GM12878 (cell line): ENCODE measurements at regions not wholly inside any gene's neighbourhood (a gene's known extent, or its start where the extent isn't known, plus 50 kb on each side); places are given as distances from the start of the nearest gene placed in this dataset.

Experiments used
- ATAC-seq: fragments of 200-7000 bp; cut with Tn5 transposase; 3 replicates; pipeline ENCODE4 v1.9.1; 2020; ENCODE audit warnings: mild to moderate bottlenecking, moderate library complexity
- BruUV-seq: library from RNA; stranded (reverse); fragments of 400-500 nt; replicated peaks from 2 replicates; lab custom pipeline; 2021; lab: Mats Ljungman, UMichigan
- CTCF ChIA-PET: fragments of 300-600 bp; sonication (Branson Sonifier 250); formaldehyde crosslinking; extraction: SDS; loops from one replicate; lab custom pipeline; 2021; ENCODE audit warnings: inconsistent platforms; lab: Yijun Ruan, JAX
- POLR2A ChIA-PET: fragments of 350-600 bp; formaldehyde crosslinking; extraction: SDS; loops from one replicate; lab custom pipeline; 2021; ENCODE audit warnings: inconsistent platforms; lab: Charles Lee
- RAD21 ChIA-PET: fragments of 300-600 bp; sonication (Branson Sonifier 250); formaldehyde crosslinking; loops from one replicate; lab custom pipeline; 2023; ENCODE audit warnings: antibody characterized with exemption; ENCODE audit not compliant: unreplicated experiment; lab: Charles Lee
- SMC1A ChIA-PET: fragments of 300-600 bp; sonication (Branson Sonifier 250); formaldehyde crosslinking; loops from one replicate; lab custom pipeline; 2023; ENCODE audit not compliant: unreplicated experiment, uncharacterized antibody; lab: Charles Lee
- DNase-seq: peaks from one replicate; pipeline ENCODE4 v3.0.0-alpha.2; 2011; ENCODE audit warnings: low read depth, low spot score
- FAIRE-seq: peaks from 3 replicates; lab custom pipeline; 2011; peaks lifted over from hg19 to GRCh38; lab: Jason Lieb, UNC
- H2AFZ ChIP-seq: 2 replicates; pipeline ENCODE4 v1.6.0; 2011; ENCODE audit warnings: low read depth, low read length, control low read depth; ENCODE audit not compliant: control insufficient read depth
- H3K27ac ChIP-seq: 2 replicates; pipeline ENCODE4 v1.5.1; 2011; ENCODE audit warnings: control low read depth; ENCODE audit not compliant: control insufficient read depth, insufficient read depth
- H3K27me3 ChIP-seq, 2 experiments: replicated peaks in 1 of 2; 2 replicates each; pipeline versions ENCODE4 v1.6.0 to v1.6.1; 2011; ENCODE audit warnings: low read length in 1 of 2; ENCODE audit not compliant: control insufficient read depth in 2 of 2, insufficient read depth in 2 of 2
- H3K36me3 ChIP-seq, 2 experiments: 2 replicates each; pipeline ENCODE4 v1.5.1; 2011; ENCODE audit warnings: low read length in 1 of 2; ENCODE audit not compliant: control insufficient read depth in 2 of 2, insufficient read depth in 2 of 2
- H3K4me1 ChIP-seq: 2 replicates; pipeline ENCODE4 v1.6.1; 2011; ENCODE audit warnings: mild to moderate bottlenecking, low read length, moderate library complexity, mixed read lengths; ENCODE audit not compliant: control insufficient read depth, insufficient read depth
- H3K4me2 ChIP-seq: 2 replicates; pipeline ENCODE4 v1.6.0; 2011; ENCODE audit warnings: control low read depth; ENCODE audit not compliant: control insufficient read depth, insufficient read depth
- H3K4me3 ChIP-seq: fragments of 200-600 bp; sonication (generic); 2 replicates; pipeline ENCODE4 v1.5.1; 2016
- H3K79me2 ChIP-seq: 2 replicates; pipeline ENCODE4 v1.6.0; 2011; ENCODE audit warnings: low read length; ENCODE audit not compliant: control insufficient read depth, insufficient read depth
- H3K9ac ChIP-seq: 2 replicates; pipeline ENCODE4 v1.8.0; 2011; ENCODE audit warnings: low read length, control low read depth, mixed read lengths; ENCODE audit not compliant: control insufficient read depth, insufficient read depth
- H3K9me3 ChIP-seq: replicated peaks from 3 replicates; pipeline ENCODE4 v1.5.1; 2011; ENCODE audit warnings: mild to moderate bottlenecking, low read length; ENCODE audit not compliant: control insufficient read depth, insufficient read depth
- H4K20me1 ChIP-seq: 2 replicates; pipeline ENCODE4 v1.6.0; 2011; ENCODE audit not compliant: control insufficient read depth, insufficient read depth
- BHLHE40 ChIP-seq, 2 experiments: fragments of 450-650 bp in 1 of 2; IDR thresholded peaks; 2 replicates each; pipeline ENCODE4 v1.6.1; 2011 to 2017; ENCODE audit warnings: low read depth in 2 of 2, borderline replicate concordance in 1 of 2, improper control_type of control experiment in 1 of 2, low read length in 1 of 2, mild to moderate bottlenecking in 1 of 2
- ETV6 ChIP-seq, 2 experiments: fragments of 450-650 bp in 1 of 2; IDR thresholded peaks in 1 of 2; conservative IDR thresholded peaks in 1 of 2; 2 replicates each; pipeline ENCODE4 v1.6.1; 2014; ENCODE audit warnings: antibody characterized with exemption in 1 of 2, borderline replicate concordance in 1 of 2, low read depth in 1 of 2, mild to moderate bottlenecking in 1 of 2, moderate library complexity in 1 of 2
- JUNB ChIP-seq: IDR thresholded peaks from 2 replicates; pipeline ENCODE4 v1.6.1; 2016; ENCODE audit warnings: antibody characterized with exemption, mild to moderate bottlenecking
- KDM1A ChIP-seq: fragments of 200-600 bp; sonication (generic); IDR thresholded peaks from 2 replicates; pipeline ENCODE4 v1.6.1; 2016; ENCODE audit warnings: borderline replicate concordance
- POU2F2 ChIP-seq: IDR thresholded peaks from 3 replicates; pipeline ENCODE4 v1.6.1; 2011; ENCODE audit warnings: low read depth, mild to moderate bottlenecking, low read length, borderline replicate concordance
- RUNX3 ChIP-seq: IDR thresholded peaks from 2 replicates; pipeline ENCODE4 v1.6.1; 2012; ENCODE audit warnings: low read length, inconsistent platforms
- SREBF1 ChIP-seq: IDR thresholded peaks from 2 replicates; pipeline ENCODE4 v1.6.1; 2012; ENCODE audit warnings: mild to moderate bottlenecking, low read length
- WGBS: methylation state at CpG from one replicate; pipeline ENCODE4 v1.1.6; 2016; ENCODE audit warnings: low lambda C conversion rate; ENCODE audit not compliant: insufficient replicate concordance, insufficient coverage; ENCODE audit errors: missing lambda C conversion rate; 5-methylcytosine and 5-hydroxymethylcytosine counted together
- in situ Hi-C: fragments of 300-500 bp; cut with MboI; formaldehyde crosslinking; loops from 9 replicates; pipeline ENCODE4 v1.14.3; 2018; ENCODE audit warnings: mixed read lengths
- intact Hi-C: fragments of 100-400 bp; cut with micrococcal nuclease; formaldehyde crosslinking; loops from one replicate; pipeline ENCODE4 v1.14.2; 2022; ENCODE audit not compliant: unreplicated experiment
- TF ChIP-seq, protein P1 (sequence below): fragments of 450-650 bp; formaldehyde crosslinking; IDR thresholded peaks from 2 replicates; pipeline ENCODE4 v1.5.0; 2022; ENCODE audit warnings: mild to moderate bottlenecking, missing genetic modification characterization
- TF ChIP-seq, protein P2 (sequence below): IDR thresholded peaks from 2 replicates; pipeline ENCODE4 v1.6.1; 2011; ENCODE audit warnings: borderline replicate concordance, low read depth, mild to moderate bottlenecking, moderate library complexity, mixed read lengths, low read length; ENCODE audit not compliant: insufficient read depth; ENCODE audit errors: extremely low read length
- TF ChIP-seq, protein P3 (sequence below): IDR thresholded peaks from 2 replicates; pipeline ENCODE4 v1.6.1; 2011; ENCODE audit warnings: borderline replicate concordance, low read depth, mild to moderate bottlenecking, moderate library complexity, low read length; ENCODE audit not compliant: insufficient read depth, poor library complexity, severe bottlenecking

DNA sequence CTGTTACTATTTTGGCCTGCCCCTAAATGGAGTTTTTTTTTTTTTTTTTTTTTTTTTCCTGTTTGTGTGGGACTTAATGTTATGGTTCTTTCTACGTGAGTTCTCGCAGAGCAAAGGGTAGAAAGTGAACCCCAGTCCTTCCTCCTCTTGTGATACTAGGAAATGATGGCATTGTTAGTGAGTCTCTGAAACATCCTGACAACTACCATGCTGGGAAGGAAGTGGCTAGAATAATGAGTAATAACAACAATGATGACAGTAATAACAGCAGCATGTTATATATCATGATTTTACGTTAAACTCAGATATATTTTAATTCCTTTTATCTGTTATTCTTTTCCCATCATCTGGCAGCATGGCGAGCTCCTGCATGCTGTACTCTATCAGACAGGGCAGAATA, 216.2 kb upstream of the LINC00305 start:
- 2% methylated on average over 4 of the region's 4 CpGs for WGBS
- CTCF ChIA-PET, result interaction anchor here (0.6 kb wide), 1 partner anchor 48 kb away, joined by 3 read pairs; no protein-coding TSS in a partner anchor
- no peak for ATAC-seq

DNA sequence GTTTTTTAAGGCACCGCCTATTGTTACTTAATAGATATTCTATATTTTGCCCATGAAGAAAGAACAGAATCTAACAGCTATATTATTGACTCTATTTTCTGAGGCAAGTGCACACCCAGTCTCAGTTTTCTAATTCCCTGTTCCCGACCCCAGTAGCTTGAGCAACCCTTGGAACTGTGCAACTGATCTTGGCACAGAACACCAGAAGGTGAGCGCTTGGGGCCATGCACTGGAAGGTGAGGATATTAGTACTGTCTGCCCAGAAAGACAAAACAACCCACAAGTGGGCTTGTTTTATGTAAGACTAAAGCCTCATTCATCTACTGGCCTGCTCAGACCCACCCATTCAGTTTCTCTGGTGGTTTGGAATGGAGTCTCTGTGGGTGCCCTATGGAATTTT, 188.8 kb upstream of the LINC00305 start:
- intact Hi-C loops, result no loop called here
- CTCF ChIA-PET, result interaction anchor here (1.8 kb wide), 1 partner anchor 10 kb away, joined by 4 read pairs; no protein-coding TSS in a partner anchor
- RAD21 ChIA-PET, result interaction anchor here (1.2 kb wide), 1 partner anchor 299 kb away, joined by 3 read pairs; no protein-coding TSS in a partner anchor
- DNase-seq (no peak), FAIRE-seq (no peak), ATAC-seq (no peak)
- H2AFZ ChIP-seq, result no peak overlapping the region
- no TSS peak for BruUV-seq
- no peaks in the 10 kb centered on the region for H3K4me1 ChIP-seq
- H3K27ac ChIP-seq, result no peak overlapping the region
- H4K20me1 ChIP-seq, result no peaks in the 10 kb centered on the region
- H3K9ac ChIP-seq, result no peak overlapping the region
- no peaks in the 10 kb centered on the region; a peak in 1 of 4 replicates for H3K27me3 ChIP-seq
- H3K9me3 ChIP-seq, result no peaks in the 10 kb centered on the region
- no peak for TF ChIP-seq SREBF1
- TF ChIP-seq, protein P1, sequence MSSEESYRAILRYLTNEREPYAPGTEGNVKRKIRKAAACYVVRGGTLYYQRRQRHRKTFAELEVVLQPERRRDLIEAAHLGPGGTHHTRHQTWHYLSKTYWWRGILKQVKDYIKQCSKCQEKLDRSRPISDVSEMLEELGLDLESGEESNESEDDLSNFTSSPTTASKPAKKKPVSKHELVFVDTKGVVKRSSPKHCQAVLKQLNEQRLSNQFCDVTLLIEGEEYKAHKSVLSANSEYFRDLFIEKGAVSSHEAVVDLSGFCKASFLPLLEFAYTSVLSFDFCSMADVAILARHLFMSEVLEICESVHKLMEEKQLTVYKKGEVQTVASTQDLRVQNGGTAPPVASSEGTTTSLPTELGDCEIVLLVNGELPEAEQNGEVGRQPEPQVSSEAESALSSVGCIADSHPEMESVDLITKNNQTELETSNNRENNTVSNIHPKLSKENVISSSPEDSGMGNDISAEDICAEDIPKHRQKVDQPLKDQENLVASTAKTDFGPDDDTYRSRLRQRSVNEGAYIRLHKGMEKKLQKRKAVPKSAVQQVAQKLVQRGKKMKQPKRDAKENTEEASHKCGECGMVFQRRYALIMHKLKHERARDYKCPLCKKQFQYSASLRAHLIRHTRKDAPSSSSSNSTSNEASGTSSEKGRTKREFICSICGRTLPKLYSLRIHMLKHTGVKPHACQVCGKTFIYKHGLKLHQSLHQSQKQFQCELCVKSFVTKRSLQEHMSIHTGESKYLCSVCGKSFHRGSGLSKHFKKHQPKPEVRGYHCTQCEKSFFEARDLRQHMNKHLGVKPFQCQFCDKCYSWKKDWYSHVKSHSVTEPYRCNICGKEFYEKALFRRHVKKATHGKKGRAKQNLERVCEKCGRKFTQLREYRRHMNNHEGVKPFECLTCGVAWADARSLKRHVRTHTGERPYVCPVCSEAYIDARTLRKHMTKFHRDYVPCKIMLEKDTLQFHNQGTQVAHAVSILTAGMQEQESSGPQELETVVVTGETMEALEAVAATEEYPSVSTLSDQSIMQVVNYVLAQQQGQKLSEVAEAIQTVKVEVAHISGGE (CRISPR knock-in tag), result no peak
- no peak for TF ChIP-seq POU2F2
- TF ChIP-seq, protein P2, sequence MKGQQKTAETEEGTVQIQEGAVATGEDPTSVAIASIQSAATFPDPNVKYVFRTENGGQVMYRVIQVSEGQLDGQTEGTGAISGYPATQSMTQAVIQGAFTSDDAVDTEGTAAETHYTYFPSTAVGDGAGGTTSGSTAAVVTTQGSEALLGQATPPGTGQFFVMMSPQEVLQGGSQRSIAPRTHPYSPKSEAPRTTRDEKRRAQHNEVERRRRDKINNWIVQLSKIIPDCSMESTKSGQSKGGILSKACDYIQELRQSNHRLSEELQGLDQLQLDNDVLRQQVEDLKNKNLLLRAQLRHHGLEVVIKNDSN, result no peak
- no peak for TF ChIP-seq BHLHE40 (IDR thresholded peaks at IDR 0.05; ENCODE audit: borderline replicate concordance in 1 of 2, low read depth in 2 of 2, low read length in 1 of 2)
- TF ChIP-seq, protein P3, sequence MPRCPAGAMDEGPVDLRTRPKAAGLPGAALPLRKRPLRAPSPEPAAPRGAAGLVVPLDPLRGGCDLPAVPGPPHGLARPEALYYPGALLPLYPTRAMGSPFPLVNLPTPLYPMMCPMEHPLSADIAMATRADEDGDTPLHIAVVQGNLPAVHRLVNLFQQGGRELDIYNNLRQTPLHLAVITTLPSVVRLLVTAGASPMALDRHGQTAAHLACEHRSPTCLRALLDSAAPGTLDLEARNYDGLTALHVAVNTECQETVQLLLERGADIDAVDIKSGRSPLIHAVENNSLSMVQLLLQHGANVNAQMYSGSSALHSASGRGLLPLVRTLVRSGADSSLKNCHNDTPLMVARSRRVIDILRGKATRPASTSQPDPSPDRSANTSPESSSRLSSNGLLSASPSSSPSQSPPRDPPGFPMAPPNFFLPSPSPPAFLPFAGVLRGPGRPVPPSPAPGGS, result no peak
- TF ChIP-seq, all 136 proteins: peak for 0
- ChIA-PET POLR2A (no interaction called here), SMC1A (interaction anchor here (0.8 to 1.1 kb wide), 2 partner anchors 50 to 237 kb away, joined by 3 to 5 read pairs; no protein-coding TSS in a partner anchor)
- H3K36me3 ChIP-seq, result no peaks in the 10 kb centered on the region
- WGBS, result 21% methylated on average over 3 of the region's 3 CpGs
- in situ Hi-C loops, result no loop called here
- no peaks in the 10 kb centered on the region for H3K79me2 ChIP-seq
- H3K4me2 ChIP-seq, result no peak overlapping the region
- no peak overlapping the region for H3K4me3 ChIP-seq

More for the DNA sequence above, 216.2 kb upstream of the LINC00305 start:
- POLR2A ChIA-PET, result interaction anchor here (0.7 kb wide), 1 partner anchor 174 kb away, joined by 7 read pairs; no protein-coding TSS in a partner anchor
- Histone ChIP-seq H3K79me2 (no peaks in the 10 kb centered on the region), H3K27ac (no peak overlapping the region), H2AFZ (no peak overlapping the region), H3K4me2 (no peak overlapping the region), H4K20me1 (no peaks in the 10 kb centered on the region), H3K9me3 (peaks cover 3% of the 10 kb centered on the region; the same call in 1 of the 3 replicates), H3K36me3 (no peaks in the 10 kb centered on the region), H3K4me3 (no peak overlapping the region), H3K27me3 (no peaks in the 10 kb centered on the region), H3K9ac (no peak overlapping the region), H3K4me1 (no peaks in the 10 kb centered on the region)
- SMC1A ChIA-PET, result no interaction called here
- no TSS peak for BruUV-seq
- RAD21 ChIA-PET, result no interaction called here
- DNase-seq (no peak), FAIRE-seq (no peak)
- intact Hi-C loops, result no loop called here
- TF ChIP-seq RUNX3, result 0 out of 2 replicates have a peak, but pooled peaks have one; percentile 10
- peak in 1 of 2 experiments; percentile 54; a peak in 2 of 4 replicates for TF ChIP-seq ETV6 (conservative IDR thresholded peaks at IDR 0.05 in 1 of 2, IDR thresholded peaks at IDR 0.05 in 1 of 2; ENCODE audit: borderline replicate concordance in 1 of 2, low read depth in 1 of 2)
- TF ChIP-seq KDM1A, result no peak
- TF ChIP-seq JUNB, result peak; percentile 60
- in situ Hi-C loops, result no loop called here
